HEK293 (cell line): ENCODE measurements at regions not wholly inside any gene's neighbourhood (a gene's known extent, or its start where the extent isn't known, plus 50 kb on each side); places are given as distances from the start of the nearest gene placed in this dataset.

Experiments
- CTCF ChIP-seq: fragments of 450-650 bp; formaldehyde crosslinking; IDR thresholded peaks from 2 replicates; pipeline ENCODE4 v1.5.1; 2016; ENCODE audit warnings: missing biosample characterization, missing genetic modification characterization
- TCF7L2 ChIP-seq: IDR thresholded peaks from 2 replicates; pipeline ENCODE4 v1.6.1; 2011; ENCODE audit warnings: low read depth, mild to moderate bottlenecking, inconsistent platforms, low read length, moderate library complexity, borderline replicate concordance
- ZBTB7A ChIP-seq: fragments of 450-650 bp; formaldehyde crosslinking; IDR thresholded peaks from 2 replicates; pipeline ENCODE4 v1.5.1; 2016; ENCODE audit warnings: low read depth, missing biosample characterization, missing genetic modification characterization
- ZNF239 ChIP-seq: fragments of 450-650 bp; formaldehyde crosslinking; IDR thresholded peaks from 2 replicates; pipeline ENCODE4 v1.5.1; 2016; ENCODE audit warnings: missing biosample characterization, missing genetic modification characterization
- ZNF549 ChIP-seq: fragments of 450-650 bp; IDR thresholded peaks from 2 replicates; pipeline ENCODE4 v1.5.1; 2018; ENCODE audit warnings: missing biosample characterization, missing genetic modification characterization, mild to moderate bottlenecking, inconsistent platforms, moderate library complexity
- TF ChIP-seq, protein P1 (sequence below): fragments of 450-650 bp; formaldehyde crosslinking; IDR thresholded peaks from 2 replicates; pipeline ENCODE4 v1.5.1; 2017; ENCODE audit warnings: missing biosample characterization, mild to moderate bottlenecking, missing genetic modification characterization, moderate library complexity

DNA sequence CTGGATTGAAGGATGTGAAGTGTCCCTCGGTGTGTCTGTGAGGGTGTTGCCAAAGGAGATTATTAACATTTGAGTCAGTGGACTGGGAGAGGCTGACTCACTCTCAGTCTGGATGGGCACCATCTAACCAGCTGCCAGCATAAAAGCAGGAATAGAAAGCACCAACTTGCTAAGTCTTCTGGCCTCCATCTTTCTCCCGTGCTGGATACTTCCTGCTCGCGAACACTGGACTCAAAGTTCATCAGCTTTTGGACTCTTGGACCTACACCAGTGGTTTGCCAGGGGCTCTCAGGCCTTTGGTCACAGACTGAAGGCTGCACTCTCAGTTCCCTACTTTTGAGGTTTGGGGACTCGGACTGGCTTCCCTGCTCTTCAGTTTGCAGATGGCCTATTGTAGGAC, 220.3 kb upstream of the LRFN2 start:
- no peak for TF ChIP-seq CTCF (tag by site-specific recombination)
- TF ChIP-seq ZNF239 (tag by site-specific recombination) = no peak
- TF ChIP-seq ZNF549 (tag by site-specific recombination) = no peak
- TF ChIP-seq ZBTB7A (tag by site-specific recombination) = no peak
- TF ChIP-seq, protein P1, sequence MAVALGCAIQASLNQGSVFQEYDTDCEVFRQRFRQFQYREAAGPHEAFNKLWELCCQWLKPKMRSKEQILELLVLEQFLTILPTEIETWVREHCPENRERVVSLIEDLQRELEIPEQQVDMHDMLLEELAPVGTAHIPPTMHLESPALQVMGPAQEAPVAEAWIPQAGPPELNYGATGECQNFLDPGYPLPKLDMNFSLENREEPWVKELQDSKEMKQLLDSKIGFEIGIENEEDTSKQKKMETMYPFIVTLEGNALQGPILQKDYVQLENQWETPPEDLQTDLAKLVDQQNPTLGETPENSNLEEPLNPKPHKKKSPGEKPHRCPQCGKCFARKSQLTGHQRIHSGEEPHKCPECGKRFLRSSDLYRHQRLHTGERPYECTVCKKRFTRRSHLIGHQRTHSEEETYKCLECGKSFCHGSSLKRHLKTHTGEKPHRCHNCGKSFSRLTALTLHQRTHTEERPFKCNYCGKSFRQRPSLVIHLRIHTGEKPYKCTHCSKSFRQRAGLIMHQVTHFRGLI (tag by site-specific recombination) = no peak
- no peak for TF ChIP-seq TCF7L2
